ENCODE measurements at regions not wholly inside any gene's neighbourhood (a gene's known extent, or its start where the extent isn't known, plus 50 kb on each side); places are given as distances from the start of the nearest gene placed in this dataset.

- TF ChIP-seq CTCF (IDR thresholded peaks at IDR 0.05; ENCODE audit: borderline replicate concordance, insufficient read depth, low read depth, low read length), result no peak
- no peak overlapping the region for H3K4me3 ChIP-seq (ENCODE audit: low read depth, low read length)
These were observed 133.0 kb upstream of the TNS3 start for GRCh38 chr7:47714669-47715607.

GRCh38 chr7:47713595-47713994 is 131.7 kb upstream of the TNS3 start:
- no peak for TF ChIP-seq CTCF (IDR thresholded peaks at IDR 0.05; ENCODE audit: borderline replicate concordance, insufficient read depth, low read depth, low read length)
- no peak overlapping the region for H3K4me3 ChIP-seq (ENCODE audit: low read depth, low read length)

- no peak for TF ChIP-seq CTCF (IDR thresholded peaks at IDR 0.05; ENCODE audit: borderline replicate concordance, insufficient read depth, low read depth, low read length)
These were observed 130.5 kb upstream of the TNS3 start for GRCh38 chr7:47712416-47712815.

GRCh38 chr7:47711776-47712175 is 129.9 kb upstream of the TNS3 start:
- no peak overlapping the region for H3K4me3 ChIP-seq (ENCODE audit: low read depth, low read length)

More at GRCh38 chr7:47712416-47712815, 130.5 kb upstream of the TNS3 start:
- H3K4me3 ChIP-seq (ENCODE audit: low read depth, low read length), result no peak overlapping the region

GRCh38 chr7:47710201-47710935 is 128.5 kb upstream of the TNS3 start:
- no peak overlapping the region for H3K4me3 ChIP-seq (ENCODE audit: low read depth, low read length)
- no peak for TF ChIP-seq CTCF (IDR thresholded peaks at IDR 0.05; ENCODE audit: borderline replicate concordance, insufficient read depth, low read depth, low read length)

More at GRCh38 chr7:47711776-47712175, 129.9 kb upstream of the TNS3 start:
- no peak for TF ChIP-seq CTCF (IDR thresholded peaks at IDR 0.05; ENCODE audit: borderline replicate concordance, insufficient read depth, low read depth, low read length)

- no peak overlapping the region for H3K4me3 ChIP-seq (ENCODE audit: low read depth, low read length)
- TF ChIP-seq CTCF (IDR thresholded peaks at IDR 0.05; ENCODE audit: borderline replicate concordance, insufficient read depth, low read depth, low read length), result no peak
These were observed 127.5 kb upstream of the TNS3 start for GRCh38 chr7:47709451-47709850.

Measured in GM12875 (cell line).